Activated CD4-positive, alpha-beta T cell treated with anti-CD3 and anti-CD28 coated beads, Interleukin-2, amount 50 U/mL, for 48 hours (primary cell): ENCODE measurements at regions not wholly inside any gene's neighbourhood (a gene's known extent, or its start where the extent isn't known, plus 50 kb on each side); places are given as distances from the start of the nearest gene placed in this dataset.
"Not testable (repeated sequence)": the region's sequence is repeated elsewhere in the genome, so short reads cannot be mapped to it uniquely, and the experiment has no call there.

Source experiments
- DNase-seq, 2 experiments: peaks; one replicate each; pipeline ENCODE4 v3.0.0-alpha.2; 2020

- DNase-seq, result no peak
These were observed 547.2 kb upstream of the NCAM2 start for GRCh38 chr21:20451046-20451445.

GRCh38 chr21:20452935-20453334 is 545.3 kb upstream of the NCAM2 start:
- no peak for DNase-seq

DNA sequence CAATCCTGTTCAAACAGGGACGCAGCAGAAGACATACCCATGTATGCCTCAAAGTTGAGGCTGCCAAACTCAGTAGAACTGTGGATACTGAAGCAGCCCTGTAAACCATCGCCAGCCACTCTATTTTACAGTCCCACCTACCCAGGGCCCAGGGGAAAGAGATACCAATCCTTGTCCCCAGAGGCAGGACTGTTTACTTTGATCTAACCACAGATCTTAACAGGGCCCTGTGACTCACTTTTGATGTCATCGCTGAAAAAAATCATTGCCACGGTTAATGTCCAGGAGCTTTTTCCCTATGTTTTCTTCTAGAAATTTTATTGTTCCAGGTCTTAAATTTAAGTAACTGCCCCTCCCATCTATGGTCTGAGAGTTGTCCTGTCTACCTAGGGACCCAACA is 538.4 kb upstream of the NCAM2 start:
- DNase-seq, result no peak

- DNase-seq, result no peak
These were observed 534.8 kb upstream of the NCAM2 start for GRCh38 chr21:20463362-20463761.

DNA sequence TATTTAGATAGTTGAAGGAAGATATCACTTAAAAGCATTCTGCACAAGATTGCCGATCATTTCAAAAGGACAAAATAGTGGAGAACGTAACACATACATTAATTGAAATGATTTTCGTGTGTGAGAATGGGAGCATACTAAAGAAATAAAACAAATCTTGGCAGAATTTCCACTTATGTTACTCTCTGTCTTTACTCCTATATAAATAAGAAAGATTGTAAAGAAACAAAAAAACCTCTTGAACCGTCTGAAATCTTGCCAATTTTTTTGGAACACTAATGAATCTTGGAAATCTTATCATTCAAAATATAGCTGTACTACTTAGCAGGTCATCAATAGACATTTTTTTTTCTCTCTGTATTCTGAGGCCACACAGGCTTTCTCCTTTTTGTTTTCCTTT is 528.8 kb upstream of the NCAM2 start:
- no peak for DNase-seq

GRCh38 chr21:20486303-20486702 is 511.9 kb upstream of the NCAM2 start:
- no peak for DNase-seq

DNA sequence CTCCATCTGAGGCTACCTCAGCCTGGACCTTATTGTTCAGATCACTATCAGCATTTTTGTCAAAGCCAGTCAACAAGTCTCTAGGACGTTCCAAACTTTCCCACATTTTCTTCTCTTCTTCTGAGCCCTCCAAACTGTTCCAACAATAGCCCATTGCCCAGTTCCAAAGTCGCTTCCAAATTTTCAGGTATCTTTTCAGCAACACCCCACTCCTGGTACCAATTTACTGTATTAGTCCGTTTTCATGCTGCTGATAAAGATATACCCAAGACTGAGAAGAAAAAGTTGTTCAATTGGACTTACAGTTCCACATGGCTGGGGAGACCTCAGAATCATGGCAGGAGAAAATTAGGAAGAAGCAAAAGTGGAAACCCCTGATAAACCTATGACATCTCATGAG is 495.3 kb upstream of the NCAM2 start:
- DNase-seq, result not testable (repeated sequence)

DNA sequence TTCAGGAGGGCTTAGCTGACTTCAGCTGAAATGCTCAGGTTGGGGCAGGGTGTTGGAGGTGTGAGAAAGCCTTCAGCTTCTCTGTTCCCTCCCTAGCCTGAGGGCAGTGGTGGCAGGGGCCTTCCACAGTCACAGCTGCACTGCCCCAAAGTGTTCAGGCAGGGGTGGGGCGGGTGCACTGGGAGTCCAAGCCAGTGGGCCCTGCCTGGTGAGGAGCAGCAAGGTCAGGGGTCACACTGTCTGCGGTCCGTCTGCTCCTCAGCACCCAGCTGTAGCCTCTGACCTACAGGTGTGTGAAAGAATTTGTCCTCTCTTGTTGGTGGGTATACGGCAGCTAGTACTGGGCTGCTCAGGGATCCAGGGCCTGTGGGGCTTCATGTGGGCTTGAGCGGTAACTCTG is 490.4 kb upstream of the NCAM2 start:
- DNase-seq, result no peak

DNA sequence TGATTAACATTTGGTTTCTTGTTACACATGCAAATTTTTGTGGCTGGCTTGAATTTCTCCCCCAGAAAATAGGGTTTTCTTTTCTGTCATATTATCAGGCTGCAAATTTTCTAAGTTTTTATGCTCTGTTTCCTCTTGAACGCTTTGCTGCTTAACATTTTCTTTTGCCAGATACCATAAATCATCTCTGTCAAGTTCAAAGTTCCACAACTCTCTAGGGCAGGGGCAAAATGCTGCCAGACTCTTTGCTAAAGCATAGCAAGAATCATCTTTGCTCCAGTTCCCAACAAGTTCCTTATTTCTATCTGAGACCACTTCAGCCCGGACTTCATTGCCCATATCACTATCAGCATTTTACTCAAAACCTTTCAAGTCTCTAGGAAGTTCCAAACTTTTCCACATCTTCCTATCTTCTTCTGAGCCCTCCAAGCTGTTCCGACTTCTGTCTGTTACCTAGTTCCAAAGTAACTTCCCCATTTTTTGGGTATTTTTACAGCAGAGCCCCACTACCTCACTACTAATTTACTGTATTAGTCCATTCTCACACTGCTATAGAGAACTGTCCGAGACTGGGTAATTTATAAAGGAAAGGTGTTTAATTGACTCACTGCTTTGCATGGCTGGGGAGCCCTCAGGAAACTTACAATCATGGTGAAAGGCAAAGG is 486.9 kb upstream of the NCAM2 start:
- no peak for DNase-seq

- no peak for DNase-seq
These were observed 482.8 kb upstream of the NCAM2 start for GRCh38 chr21:20515446-20515845.

GRCh38 chr21:20519076-20519475 is 479.1 kb upstream of the NCAM2 start:
- no peak for DNase-seq

- DNase-seq, result no peak
These were observed 475.6 kb upstream of the NCAM2 start for GRCh38 chr21:20522611-20523010.

DNA sequence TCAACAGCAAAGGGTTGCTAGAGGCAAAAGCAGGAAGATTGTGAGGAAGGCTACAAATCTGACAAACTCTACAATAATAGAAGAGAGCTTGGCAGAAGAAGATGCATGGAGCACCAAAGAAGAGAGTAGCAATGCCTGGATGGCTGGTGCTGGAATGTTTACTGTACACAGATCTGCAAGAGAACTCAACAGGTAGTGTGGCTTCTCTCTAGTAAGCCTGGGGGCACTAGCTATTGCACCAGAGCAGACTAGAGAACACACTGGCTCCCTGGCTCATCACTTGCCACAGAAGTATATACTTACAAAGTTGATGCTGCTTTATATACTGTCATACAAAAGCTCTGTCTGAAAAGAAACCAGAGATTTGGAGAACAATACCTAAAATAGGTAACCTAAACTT is 475.0 kb upstream of the NCAM2 start:
- DNase-seq, result no peak

DNA sequence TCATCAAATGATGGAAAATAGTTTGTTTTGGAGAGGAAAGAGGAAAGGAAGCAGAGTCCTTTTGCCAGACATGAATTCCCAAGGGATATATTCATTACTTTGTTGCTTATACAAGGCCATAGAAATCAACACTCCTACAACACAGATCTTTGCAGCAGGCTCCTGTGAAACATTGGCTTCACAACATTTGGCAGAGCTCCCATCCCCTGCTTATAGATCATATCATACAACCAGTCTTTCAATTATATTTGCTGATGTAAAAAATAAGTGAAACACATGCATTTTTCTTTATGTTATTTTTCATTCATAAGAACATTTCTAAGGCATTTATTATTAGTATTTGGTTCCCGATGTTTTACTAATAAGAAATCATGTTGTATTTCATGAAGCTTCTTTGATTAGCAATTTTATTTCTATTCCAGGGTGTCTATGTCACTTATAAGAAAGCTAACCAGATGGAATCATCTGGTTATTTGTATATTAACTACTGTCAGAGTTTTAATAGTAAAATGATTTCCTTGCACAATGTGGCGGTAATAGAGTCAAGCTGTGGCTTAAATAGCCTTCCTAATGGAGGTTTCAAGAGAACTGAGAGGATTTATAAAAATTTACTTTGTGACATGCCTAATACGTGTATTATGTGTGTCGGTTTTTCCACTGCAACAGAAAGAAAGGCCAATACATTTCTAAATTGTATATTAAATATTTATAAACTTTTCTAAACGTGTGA is 470.3 kb upstream of the NCAM2 start:
- no peak for DNase-seq

GRCh38 chr21:20537130-20537529 is 461.1 kb upstream of the NCAM2 start:
- no peak for DNase-seq

DNA sequence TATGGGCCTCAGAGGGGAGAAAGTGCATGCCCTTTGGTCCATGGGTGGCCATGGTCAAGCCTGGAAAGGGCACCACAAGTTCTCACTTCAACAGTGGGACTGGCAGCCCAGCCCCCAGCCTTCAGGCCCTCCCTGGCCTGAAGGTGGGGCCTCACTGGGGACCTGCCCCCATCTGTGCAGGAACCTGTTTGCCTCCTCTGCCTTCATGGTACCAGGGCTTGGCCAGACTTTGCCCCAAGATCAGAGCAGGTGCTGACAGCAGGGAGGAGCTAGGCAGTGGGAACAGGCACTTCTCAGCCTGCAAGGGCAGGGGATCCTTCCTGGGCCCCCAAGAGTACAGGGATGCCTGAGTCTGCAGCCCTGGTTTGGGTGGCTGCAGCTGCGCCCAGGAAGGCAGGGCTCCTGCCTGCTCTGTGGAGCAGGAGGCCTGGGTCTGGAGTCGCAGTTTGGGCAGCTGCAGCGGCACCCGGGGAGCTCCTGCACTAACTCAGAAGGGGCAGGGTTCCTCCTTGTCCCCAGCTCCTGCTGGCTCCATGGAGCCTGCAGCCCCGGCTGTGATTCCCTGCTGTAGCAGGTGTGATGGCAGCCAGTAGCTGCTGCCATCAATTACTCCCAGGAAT is 460.1 kb upstream of the NCAM2 start:
- no peak for DNase-seq

- no peak for DNase-seq
These were observed 452.8 kb upstream of the NCAM2 start for GRCh38 chr21:20545454-20545853.

- no peak for DNase-seq
These were observed 446.3 kb upstream of the NCAM2 start for GRCh38 chr21:20551939-20552338.

DNA sequence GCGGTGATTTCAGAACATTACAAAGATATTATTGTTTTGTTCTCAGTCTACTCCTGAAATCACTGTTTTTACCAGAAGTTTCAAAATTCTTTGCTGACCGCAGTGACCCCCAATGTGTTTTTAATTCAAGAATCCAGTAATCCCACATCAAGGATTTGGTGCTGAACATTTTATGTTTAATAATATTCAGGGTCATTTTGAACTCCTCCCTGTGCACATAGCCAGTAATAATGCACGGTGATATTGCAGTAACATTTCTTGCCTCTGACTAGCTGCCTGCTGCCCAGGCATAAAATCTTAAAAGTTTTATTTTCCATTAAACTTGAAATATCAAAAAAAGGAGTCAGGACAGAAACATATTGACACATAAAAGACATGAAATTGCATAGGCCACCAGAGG is 443.4 kb upstream of the NCAM2 start:
- DNase-seq, result no peak

DNA sequence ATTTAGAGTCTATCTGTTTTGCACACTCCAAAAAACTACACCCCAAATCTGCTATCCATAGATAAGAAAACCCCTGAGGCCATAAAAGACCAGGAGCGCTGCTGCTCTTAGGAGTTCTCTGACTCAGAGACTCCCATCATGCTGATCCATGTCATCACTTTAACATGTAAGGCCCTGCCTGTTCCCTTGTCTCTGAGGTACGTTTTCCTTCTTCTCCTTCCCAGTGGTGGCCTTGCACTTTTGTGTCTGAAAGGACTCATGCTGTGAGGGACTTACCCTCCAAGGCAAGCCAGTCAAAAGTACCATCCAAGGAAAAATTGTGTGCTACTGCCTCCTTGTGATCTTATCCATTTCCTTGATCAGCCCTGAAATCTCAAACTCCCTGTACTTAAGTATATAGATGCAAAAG is 427.4 kb upstream of the NCAM2 start:
- no peak for DNase-seq

GRCh38 chr21:20572582-20572981 is 425.6 kb upstream of the NCAM2 start:
- no peak for DNase-seq

DNA sequence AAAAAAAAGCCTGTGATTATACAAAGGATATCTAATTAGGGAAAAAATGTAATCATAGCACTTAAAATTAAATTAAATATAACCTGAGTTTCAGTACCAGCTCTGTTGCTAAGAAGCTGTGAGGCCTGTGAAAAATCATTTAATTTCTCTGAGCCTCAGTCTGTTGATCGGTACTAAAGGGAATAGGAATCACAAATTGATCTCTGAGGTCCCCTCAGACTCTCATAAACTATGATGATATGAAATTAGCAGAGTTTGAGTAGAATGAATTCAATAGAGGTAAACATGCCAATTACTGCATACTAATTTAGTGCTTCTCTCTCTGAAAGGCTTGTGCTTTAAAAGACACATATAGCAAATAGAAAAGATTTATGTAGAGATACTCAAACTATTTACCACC is 416.8 kb upstream of the NCAM2 start:
- DNase-seq, result no peak

GRCh38 chr21:20591284-20591683 is 406.9 kb upstream of the NCAM2 start:
- DNase-seq, result no peak

GRCh38 chr21:20592463-20592862 is 405.7 kb upstream of the NCAM2 start:
- no peak for DNase-seq
